GM12873 (cell line): ENCODE measurements at regions not wholly inside any gene's neighbourhood (a gene's known extent, or its start where the extent isn't known, plus 50 kb on each side); places are given as distances from the start of the nearest gene placed in this dataset.
A peak's percentile ranks its signal among the peaks of the same experiment; 100 is the strongest.

Experiments
- TF ChIP-seq, protein P1 (sequence below): IDR thresholded peaks from 2 replicates; pipeline ENCODE4 v1.5.1; 2012; ENCODE audit warnings: low read depth, mild to moderate bottlenecking, moderate library complexity, low read length, control low read depth; ENCODE audit not compliant: insufficient read depth; ENCODE audit errors: missing control alignments

DNA sequence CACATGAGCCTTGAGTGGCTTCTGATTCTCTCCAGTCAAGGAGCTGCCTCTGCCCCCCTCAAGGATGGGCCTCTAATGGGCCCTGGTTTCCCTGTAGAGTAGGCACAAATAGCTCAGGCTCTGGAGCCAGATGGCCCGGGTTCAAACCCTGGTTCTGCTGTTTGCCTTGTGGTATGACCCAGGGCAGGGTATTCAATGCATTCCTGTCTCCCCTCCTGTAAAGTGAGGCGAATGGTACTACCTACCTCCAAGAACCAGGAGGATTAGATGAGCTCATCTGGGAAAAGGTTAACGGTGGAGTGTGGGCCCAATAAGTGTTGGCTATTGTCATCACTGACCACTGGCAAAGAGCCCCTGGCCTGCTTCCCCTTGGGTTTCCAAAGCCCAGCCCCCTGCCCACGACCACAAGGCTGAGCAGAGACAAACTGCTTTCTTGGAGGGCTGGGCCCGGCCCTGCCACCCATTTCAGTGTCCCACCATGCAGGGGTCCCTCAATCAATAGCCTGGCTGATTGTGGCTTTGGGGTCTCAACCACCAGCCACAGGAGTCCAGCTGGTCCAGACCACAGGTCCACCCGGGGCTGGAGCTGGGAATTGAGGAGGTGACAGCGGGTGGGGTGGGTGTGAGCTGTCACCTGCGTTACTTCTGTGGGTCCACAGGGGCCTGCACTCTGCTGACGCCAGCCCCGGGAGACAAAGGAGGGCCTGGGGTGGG lies 115.6 kb upstream of the RUNX3 start:
- TF ChIP-seq, protein P1, sequence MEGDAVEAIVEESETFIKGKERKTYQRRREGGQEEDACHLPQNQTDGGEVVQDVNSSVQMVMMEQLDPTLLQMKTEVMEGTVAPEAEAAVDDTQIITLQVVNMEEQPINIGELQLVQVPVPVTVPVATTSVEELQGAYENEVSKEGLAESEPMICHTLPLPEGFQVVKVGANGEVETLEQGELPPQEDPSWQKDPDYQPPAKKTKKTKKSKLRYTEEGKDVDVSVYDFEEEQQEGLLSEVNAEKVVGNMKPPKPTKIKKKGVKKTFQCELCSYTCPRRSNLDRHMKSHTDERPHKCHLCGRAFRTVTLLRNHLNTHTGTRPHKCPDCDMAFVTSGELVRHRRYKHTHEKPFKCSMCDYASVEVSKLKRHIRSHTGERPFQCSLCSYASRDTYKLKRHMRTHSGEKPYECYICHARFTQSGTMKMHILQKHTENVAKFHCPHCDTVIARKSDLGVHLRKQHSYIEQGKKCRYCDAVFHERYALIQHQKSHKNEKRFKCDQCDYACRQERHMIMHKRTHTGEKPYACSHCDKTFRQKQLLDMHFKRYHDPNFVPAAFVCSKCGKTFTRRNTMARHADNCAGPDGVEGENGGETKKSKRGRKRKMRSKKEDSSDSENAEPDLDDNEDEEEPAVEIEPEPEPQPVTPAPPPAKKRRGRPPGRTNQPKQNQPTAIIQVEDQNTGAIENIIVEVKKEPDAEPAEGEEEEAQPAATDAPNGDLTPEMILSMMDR = no peak

DNA sequence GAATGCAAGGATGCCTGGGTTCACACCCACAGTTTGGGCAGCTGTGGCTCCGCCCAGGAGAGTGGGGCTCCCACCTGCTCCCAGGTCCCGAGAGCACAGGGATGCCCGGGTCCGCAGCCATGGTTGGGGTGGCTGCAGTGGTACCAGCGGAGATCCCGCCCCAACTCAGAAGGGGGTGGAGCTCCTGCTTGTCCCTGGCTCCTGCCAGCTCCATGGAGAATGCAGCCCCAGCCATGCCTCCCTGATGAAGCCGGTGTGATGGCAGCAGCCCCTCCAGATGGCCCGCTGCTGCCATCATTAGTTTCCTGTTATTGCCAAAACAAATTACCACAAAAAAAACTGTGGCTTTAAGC lies 113.1 kb upstream of the RUNX3 start:
- TF ChIP-seq, protein P1 = no peak

DNA sequence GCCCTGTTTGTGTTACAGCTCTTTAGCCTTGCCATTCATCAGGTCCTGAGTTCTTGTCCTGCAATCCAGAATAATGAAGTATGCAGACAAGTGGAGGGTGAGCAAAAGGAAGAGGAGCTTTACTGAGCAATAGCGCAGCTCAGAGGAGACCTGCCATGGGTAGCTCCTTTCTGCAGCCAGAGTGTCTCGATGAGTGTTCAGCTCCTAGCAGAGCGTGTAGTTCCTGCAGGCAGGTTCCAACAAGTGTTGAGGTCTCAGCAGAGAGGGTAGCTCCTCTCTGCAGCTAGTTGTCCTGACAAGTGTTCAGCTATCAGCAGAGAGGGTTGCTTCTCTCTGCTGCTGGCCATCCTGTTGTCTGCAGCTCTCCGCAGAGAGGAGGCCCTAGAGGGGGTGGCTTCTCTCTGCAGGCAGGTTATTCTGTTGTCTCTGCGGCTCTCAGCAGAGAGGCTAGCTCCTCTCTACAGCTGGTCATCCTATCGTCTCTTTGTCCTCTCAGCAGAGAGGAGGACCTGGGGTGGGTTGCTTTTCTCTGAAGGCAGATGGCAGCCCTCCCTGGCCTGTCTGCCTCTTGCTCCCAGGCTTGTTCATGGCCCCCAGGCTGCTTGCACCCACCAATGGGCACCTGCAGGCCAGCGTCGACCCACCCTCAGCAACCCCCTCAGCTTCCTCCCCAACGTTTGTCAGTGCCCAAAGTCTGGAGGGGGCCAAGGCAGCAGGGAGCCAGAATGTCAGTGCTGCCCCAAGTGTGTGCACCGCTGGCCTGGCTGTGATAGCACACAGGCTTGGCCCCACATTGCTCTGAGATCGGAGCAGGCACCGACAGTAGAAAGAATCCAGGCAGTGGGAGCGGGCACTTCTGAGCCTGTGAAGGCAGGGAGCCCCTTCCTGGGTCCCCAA lies 112.5 kb upstream of the RUNX3 start:
- TF ChIP-seq, protein P1 = no peak

DNA sequence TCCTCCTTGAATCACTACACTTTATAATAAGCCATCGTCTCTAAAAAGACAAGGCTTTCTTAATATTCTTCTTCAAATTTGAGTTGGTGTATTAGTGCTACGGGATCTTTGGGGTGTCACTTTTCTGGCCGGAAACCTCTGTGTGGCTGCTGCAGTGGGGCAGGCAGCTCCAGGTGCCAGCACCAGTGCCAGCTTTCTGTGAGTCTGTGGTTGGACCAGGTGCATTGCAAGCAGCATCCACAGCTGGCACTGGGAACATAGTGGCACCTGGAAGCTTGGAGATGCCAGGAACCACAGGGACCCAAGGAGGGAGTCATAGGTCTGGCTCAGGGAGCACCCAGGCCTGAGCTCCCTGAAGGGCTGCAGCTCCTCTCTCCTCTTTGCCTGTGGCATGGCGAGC lies 111.8 kb upstream of the RUNX3 start:
- TF ChIP-seq, protein P1 = no peak

DNA sequence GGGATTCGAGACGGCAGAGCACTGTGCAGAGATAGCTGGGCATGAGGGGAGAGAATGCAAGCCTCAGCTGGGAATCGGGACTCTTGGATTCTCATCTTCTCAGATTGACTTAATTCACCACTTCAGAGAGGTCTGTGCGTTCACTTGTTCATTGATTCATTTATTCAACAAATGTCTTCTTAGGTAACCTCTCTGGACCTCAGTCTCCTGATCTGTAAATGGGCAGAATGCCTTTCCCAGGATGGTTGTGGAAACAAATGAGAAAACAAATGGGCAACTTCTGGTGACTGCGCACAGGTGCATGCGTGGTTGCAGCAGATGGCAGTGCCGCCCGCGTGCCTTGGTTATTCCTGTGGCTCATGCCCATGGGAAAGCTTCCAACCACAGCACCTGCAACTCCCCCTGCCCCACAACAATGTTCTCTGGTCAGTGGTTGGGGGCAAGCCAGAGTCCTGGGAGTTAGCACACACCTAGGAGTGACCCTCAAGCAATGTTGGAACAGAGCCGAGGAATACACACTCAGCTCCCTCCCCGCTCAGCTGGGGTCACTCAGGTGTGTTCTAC lies 110.1 kb upstream of the RUNX3 start:
- TF ChIP-seq, protein P1 = no peak

DNA sequence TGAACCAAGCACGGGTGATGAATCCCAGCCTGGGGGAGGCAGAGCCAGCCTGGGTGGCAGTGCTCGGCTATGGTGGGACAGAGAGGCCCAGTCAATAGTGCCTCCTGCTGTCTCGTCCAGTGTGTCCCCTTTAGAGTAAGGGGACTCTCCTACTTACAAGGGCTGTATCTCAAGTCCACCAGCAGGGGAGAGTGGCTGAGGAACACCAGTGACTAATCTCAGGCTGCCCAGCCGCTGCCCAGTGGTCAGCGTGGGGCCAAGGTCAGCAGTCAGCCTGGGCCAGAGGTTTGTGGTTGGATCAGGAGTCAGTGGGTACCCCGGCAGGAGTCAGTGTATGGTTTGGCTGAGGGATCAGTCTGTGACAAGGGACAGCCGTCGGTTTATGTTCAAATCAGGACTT lies 109.2 kb upstream of the RUNX3 start:
- TF ChIP-seq, protein P1 = peak; percentile 20

DNA sequence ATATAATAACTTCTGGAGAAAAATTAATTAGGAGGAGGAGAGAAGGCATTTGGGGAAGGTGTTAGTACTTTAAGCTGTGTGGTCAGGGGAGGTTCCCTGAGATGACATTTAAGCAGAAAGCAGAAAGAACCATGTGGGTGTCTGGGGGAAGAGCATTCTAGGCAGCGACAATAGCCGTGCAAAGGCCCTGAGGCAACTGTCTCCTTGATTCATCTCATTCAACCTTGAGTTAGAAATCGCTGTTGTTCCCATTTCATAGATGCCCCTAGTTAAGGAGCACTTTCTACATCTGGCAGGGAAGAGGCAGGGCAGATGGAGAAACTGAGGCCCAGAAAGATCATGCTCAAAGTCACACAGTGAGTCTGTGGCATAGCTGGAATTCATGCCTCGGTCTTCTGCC lies 108.6 kb upstream of the RUNX3 start:
- TF ChIP-seq, protein P1 = no peak
